ENCODE measurements at regions not wholly inside any gene's neighbourhood (a gene's known extent, or its start where the extent isn't known, plus 50 kb on each side); places are given as distances from the start of the nearest gene placed in this dataset.

DNA sequence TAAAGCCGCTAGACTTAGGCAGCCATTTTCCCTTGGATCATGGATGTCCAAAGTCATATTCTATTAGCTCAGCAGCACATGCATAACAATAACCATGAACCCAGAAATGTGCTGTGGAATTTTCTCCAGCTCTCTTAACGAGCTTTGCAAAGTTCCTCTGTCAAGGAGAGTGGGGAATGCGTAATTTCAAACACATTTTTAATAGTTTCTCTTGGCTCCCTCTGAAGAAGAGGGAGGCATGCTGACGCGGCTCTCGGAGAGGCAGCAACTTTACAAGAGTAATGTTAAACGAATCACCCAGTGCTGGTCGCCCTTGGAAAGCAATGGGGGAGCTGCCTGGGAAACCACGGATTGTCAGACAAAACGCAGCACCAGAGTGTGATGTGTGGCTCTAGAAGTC, 114.8 kb downstream of the RAB18 start:
- TF ChIP-seq ZNF558 (CRISPR knock-in tag; IDR thresholded peaks at IDR 0.05; ENCODE audit: borderline replicate concordance) (no peak), ARID5B (CRISPR knock-in tag; IDR thresholded peaks at IDR 0.05) (no peak), JUN (CRISPR knock-in tag; IDR thresholded peaks at IDR 0.05) (no peak)
- TF ChIP-seq, protein P1, sequence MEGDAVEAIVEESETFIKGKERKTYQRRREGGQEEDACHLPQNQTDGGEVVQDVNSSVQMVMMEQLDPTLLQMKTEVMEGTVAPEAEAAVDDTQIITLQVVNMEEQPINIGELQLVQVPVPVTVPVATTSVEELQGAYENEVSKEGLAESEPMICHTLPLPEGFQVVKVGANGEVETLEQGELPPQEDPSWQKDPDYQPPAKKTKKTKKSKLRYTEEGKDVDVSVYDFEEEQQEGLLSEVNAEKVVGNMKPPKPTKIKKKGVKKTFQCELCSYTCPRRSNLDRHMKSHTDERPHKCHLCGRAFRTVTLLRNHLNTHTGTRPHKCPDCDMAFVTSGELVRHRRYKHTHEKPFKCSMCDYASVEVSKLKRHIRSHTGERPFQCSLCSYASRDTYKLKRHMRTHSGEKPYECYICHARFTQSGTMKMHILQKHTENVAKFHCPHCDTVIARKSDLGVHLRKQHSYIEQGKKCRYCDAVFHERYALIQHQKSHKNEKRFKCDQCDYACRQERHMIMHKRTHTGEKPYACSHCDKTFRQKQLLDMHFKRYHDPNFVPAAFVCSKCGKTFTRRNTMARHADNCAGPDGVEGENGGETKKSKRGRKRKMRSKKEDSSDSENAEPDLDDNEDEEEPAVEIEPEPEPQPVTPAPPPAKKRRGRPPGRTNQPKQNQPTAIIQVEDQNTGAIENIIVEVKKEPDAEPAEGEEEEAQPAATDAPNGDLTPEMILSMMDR (CRISPR knock-in tag; IDR thresholded peaks at IDR 0.05): no peak

Measured in HepG2 (cell line).